Testis (tissue), 2 donors: ENCODE measurements at regions not wholly inside any gene's neighbourhood (a gene's known extent, or its start where the extent isn't known, plus 50 kb on each side); places are given as distances from the start of the nearest gene placed in this dataset.

ENCODE experiments used
- POLR2A ChIP-seq: fragments of 450-650 bp; IDR thresholded peaks from one replicate; pipeline ENCODE4 v1.6.1; 2017; ENCODE audit warnings: antibody characterized with exemption, mild to moderate bottlenecking, moderate library complexity
- TF ChIP-seq, protein P1 (sequence below), 3 experiments: fragments of 450-650 bp in 2 of 3; fragments of 200-600 bp in 1 of 3; sonication (generic) in 1 of 3; IDR thresholded peaks; one replicate each; pipeline ENCODE4 v1.5.1; 2016 to 2019; ENCODE audit warnings: antibody characterized with exemption in 3 of 3, mild to moderate bottlenecking in 2 of 3, moderate library complexity in 1 of 3

- TF ChIP-seq, protein P1, sequence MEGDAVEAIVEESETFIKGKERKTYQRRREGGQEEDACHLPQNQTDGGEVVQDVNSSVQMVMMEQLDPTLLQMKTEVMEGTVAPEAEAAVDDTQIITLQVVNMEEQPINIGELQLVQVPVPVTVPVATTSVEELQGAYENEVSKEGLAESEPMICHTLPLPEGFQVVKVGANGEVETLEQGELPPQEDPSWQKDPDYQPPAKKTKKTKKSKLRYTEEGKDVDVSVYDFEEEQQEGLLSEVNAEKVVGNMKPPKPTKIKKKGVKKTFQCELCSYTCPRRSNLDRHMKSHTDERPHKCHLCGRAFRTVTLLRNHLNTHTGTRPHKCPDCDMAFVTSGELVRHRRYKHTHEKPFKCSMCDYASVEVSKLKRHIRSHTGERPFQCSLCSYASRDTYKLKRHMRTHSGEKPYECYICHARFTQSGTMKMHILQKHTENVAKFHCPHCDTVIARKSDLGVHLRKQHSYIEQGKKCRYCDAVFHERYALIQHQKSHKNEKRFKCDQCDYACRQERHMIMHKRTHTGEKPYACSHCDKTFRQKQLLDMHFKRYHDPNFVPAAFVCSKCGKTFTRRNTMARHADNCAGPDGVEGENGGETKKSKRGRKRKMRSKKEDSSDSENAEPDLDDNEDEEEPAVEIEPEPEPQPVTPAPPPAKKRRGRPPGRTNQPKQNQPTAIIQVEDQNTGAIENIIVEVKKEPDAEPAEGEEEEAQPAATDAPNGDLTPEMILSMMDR (IDR thresholded peaks at IDR 0.05) = no peak
- no peak for TF ChIP-seq POLR2A
Observed at GRCh38 chr3:22441711-22442110, 690.7 kb upstream of the ZNF385D start.
